HepG2 (cell line): ENCODE measurements at regions not wholly inside any gene's neighbourhood (a gene's known extent, or its start where the extent isn't known, plus 50 kb on each side); places are given as distances from the start of the nearest gene placed in this dataset.

Experiments
- ATAC-seq: fragments of 200-7000 bp; cut with Tn5 transposase; 3 replicates; pipeline ENCODE4 v1.9.1; 2020; ENCODE audit warnings: mild to moderate bottlenecking, moderate library complexity
- BruUV-seq: library from RNA; stranded (reverse); fragments of 400-500 nt; replicated peaks from 2 replicates; lab custom pipeline; 2021; lab: Mats Ljungman, UMichigan
- CTCF ChIA-PET: fragments of 300-600 bp; formaldehyde crosslinking; extraction: SDS; loops from one replicate; lab custom pipeline; 2021; ENCODE audit warnings: low total read pairs, inconsistent platforms, low intra/inter-chr PET ratio; lab: Yijun Ruan, JAX
- POLR2A ChIA-PET: fragments of 350-600 bp; sonication (Branson Sonifier 250); formaldehyde crosslinking; loops from one replicate; lab custom pipeline; 2020; ENCODE audit warnings: antibody characterized with exemption, inconsistent platforms; lab: Yijun Ruan, JAX
- DNase-seq: peaks from one replicate; pipeline ENCODE4 v3.0.0-alpha.2; 2015; ENCODE audit warnings: low spot score
- FAIRE-seq: peaks from 3 replicates; lab custom pipeline; 2011; peaks lifted over from hg19 to GRCh38; lab: Jason Lieb, UNC
- H2AFZ ChIP-seq: one replicate; pipeline ENCODE4 v1.6.1; 2011; ENCODE audit warnings: low read length, inconsistent platforms
- H3K27ac ChIP-seq: fragments of 300-600 bp; 3 replicates; pipeline ENCODE4 v1.8.0; 2011; ENCODE audit warnings: mixed run types, mild to moderate bottlenecking, mixed read lengths, low read length, inconsistent platforms; ENCODE audit not compliant: insufficient read depth; ENCODE audit errors: extremely low read length
- H3K27me3 ChIP-seq, 2 experiments: fragments of 200-600 bp in 1 of 2; 2 replicates in 1 of 2; 3 replicates in 1 of 2; pipeline versions ENCODE4 v1.6.0 to v1.8.0; 2011; ENCODE audit warnings: low read length in 2 of 2, mild to moderate bottlenecking in 2 of 2, moderate library complexity in 2 of 2, inconsistent platforms in 1 of 2; ENCODE audit not compliant: insufficient read depth in 2 of 2, control insufficient read depth in 1 of 2
- H3K36me3 ChIP-seq, 2 experiments: fragments of 200-600 bp in 1 of 2; replicated peaks in 1 of 2; 2 replicates in 1 of 2; 3 replicates in 1 of 2; pipeline versions ENCODE4 v1.5.1 to v1.8.0; 2011; ENCODE audit warnings: low read length in 2 of 2, inconsistent platforms in 1 of 2; ENCODE audit not compliant: insufficient read depth in 2 of 2, control insufficient read depth in 1 of 2
- H3K4me1 ChIP-seq: 2 replicates; pipeline ENCODE4 v1.5.1; 2012; ENCODE audit warnings: low read length, inconsistent platforms; ENCODE audit not compliant: insufficient read depth
- H3K4me2 ChIP-seq: 2 replicates; pipeline ENCODE4 v1.6.0; 2011; ENCODE audit warnings: low read depth, low read length, inconsistent platforms
- H3K4me3 ChIP-seq, 3 experiments: fragments of 200-600 bp in 1 of 3; sonication (generic), shearing (Covaris generic) in 1 of 3; replicated peaks in 1 of 3; 2 replicates each; pipeline ENCODE4 v1.5.1; 2011 to 2016; ENCODE audit warnings: low read length in 3 of 3, inconsistent platforms in 2 of 3, low read depth in 2 of 3, mild to moderate bottlenecking in 2 of 3, control low read depth in 1 of 3, mixed read lengths in 1 of 3; ENCODE audit not compliant: insufficient read depth in 1 of 3
- H3K79me2 ChIP-seq: one replicate; pipeline ENCODE4 v1.6.1; 2011; ENCODE audit warnings: low read length, inconsistent platforms; ENCODE audit not compliant: insufficient read depth
- H3K9ac ChIP-seq: 2 replicates; pipeline ENCODE4 v1.6.0; 2011; ENCODE audit warnings: mild to moderate bottlenecking, low read depth, low read length, inconsistent platforms; ENCODE audit not compliant: insufficient read depth
- H3K9me3 ChIP-seq: 2 replicates; pipeline ENCODE4 v1.5.1; 2012; ENCODE audit warnings: mild to moderate bottlenecking, low read length
- H4K20me1 ChIP-seq: 2 replicates; pipeline ENCODE4 v1.6.0; 2011; ENCODE audit warnings: inconsistent platforms, mild to moderate bottlenecking, low read length, moderate library complexity; ENCODE audit not compliant: insufficient read depth
- ADNP ChIP-seq: sonication (generic); formaldehyde crosslinking; IDR thresholded peaks from 2 replicates; pipeline ENCODE4 v1.4.0; 2020; ENCODE audit warnings: missing genetic modification reagents
- AKAP8 ChIP-seq: sonication (generic); formaldehyde crosslinking; IDR thresholded peaks from 2 replicates; pipeline ENCODE4 v1.5.1; 2020; ENCODE audit warnings: mild to moderate bottlenecking, missing genetic modification reagents
- ATRX ChIP-seq: sonication (generic); formaldehyde crosslinking; IDR thresholded peaks from 2 replicates; pipeline ENCODE4 v1.4.0; 2020; ENCODE audit warnings: missing genetic modification reagents, borderline replicate concordance
- GPN1 ChIP-seq: sonication (generic); formaldehyde crosslinking; IDR thresholded peaks from 2 replicates; pipeline ENCODE4 v1.5.1; 2020; ENCODE audit warnings: missing genetic modification reagents, borderline replicate concordance
- KLF9 ChIP-seq: IDR thresholded peaks from 2 replicates; pipeline ENCODE4 v1.6.1; 2016; ENCODE audit warnings: low read depth
- MTA1 ChIP-seq: sonication (generic); formaldehyde crosslinking; IDR thresholded peaks from 2 replicates; pipeline ENCODE4 v1.4.0; 2020; ENCODE audit warnings: missing genetic modification reagents, mild to moderate bottlenecking, borderline replicate concordance
- PAX8 ChIP-seq: sonication (generic); formaldehyde crosslinking; IDR thresholded peaks from 2 replicates; pipeline ENCODE4 v1.8.0; 2022; ENCODE audit warnings: mild to moderate bottlenecking, missing genetic modification reagents, borderline replicate concordance
- RARA ChIP-seq: IDR thresholded peaks from 2 replicates; pipeline ENCODE4 v1.6.1; 2016; ENCODE audit warnings: missing genetic modification reagents, missing compliant biosample characterization
- TSC22D2 ChIP-seq: sonication (generic); formaldehyde crosslinking; IDR thresholded peaks from 2 replicates; pipeline ENCODE4 v1.5.1; 2020; ENCODE audit warnings: missing genetic modification reagents, mild to moderate bottlenecking, borderline replicate concordance
- ZMYM4 ChIP-seq: sonication (generic); formaldehyde crosslinking; IDR thresholded peaks from 2 replicates; pipeline ENCODE4 v1.8.1; 2023; ENCODE audit warnings: mild to moderate bottlenecking, missing genetic modification reagents
- ZNF232 ChIP-seq: sonication (generic); formaldehyde crosslinking; IDR thresholded peaks from 2 replicates; pipeline ENCODE4 v1.4.0; 2020; ENCODE audit warnings: missing genetic modification reagents, borderline replicate concordance
- ZNF235 ChIP-seq: sonication (generic); formaldehyde crosslinking; IDR thresholded peaks from 2 replicates; pipeline ENCODE4 v1.8.1; 2023; ENCODE audit warnings: mild to moderate bottlenecking, missing genetic modification reagents, borderline replicate concordance
- ZNF329 ChIP-seq: sonication (generic); formaldehyde crosslinking; IDR thresholded peaks from 2 replicates; pipeline ENCODE4 v1.9.0; 2021; ENCODE audit warnings: low read depth, mild to moderate bottlenecking, missing genetic modification reagents
- ZNF550 ChIP-seq: sonication (generic); formaldehyde crosslinking; IDR thresholded peaks from 2 replicates; pipeline ENCODE4 v1.4.0; 2020; ENCODE audit warnings: mild to moderate bottlenecking, missing genetic modification reagents, borderline replicate concordance
- ZNF552 ChIP-seq: sonication (generic); formaldehyde crosslinking; IDR thresholded peaks from 2 replicates; pipeline ENCODE4 v1.9.0; 2022; ENCODE audit warnings: missing genetic modification reagents, mild to moderate bottlenecking, borderline replicate concordance
- ZSCAN31 ChIP-seq: sonication (generic); formaldehyde crosslinking; IDR thresholded peaks from 2 replicates; pipeline ENCODE4 v1.5.0; 2020; ENCODE audit warnings: low read depth, mild to moderate bottlenecking, missing genetic modification reagents
- WGBS: methylation state at CpG from one replicate; pipeline ENCODE4 v1.1.6; 2017; ENCODE audit warnings: low lambda C conversion rate; 5-methylcytosine and 5-hydroxymethylcytosine counted together
- in situ Hi-C: cut with HindIII; loops from 2 replicates; pipeline ENCODE4 v1.10.0; 2017; ENCODE audit warnings: low pct_unique_long_range_greater_than_20kb; ENCODE audit not compliant: extremely low pct_ligation_motif_present
- intact Hi-C: fragments of 100-400 bp; cut with micrococcal nuclease; formaldehyde crosslinking; loops from one replicate; pipeline ENCODE4 v1.10.0; 2022; ENCODE audit not compliant: unreplicated experiment
- TF ChIP-seq, protein P1 (sequence below): sonication (generic); formaldehyde crosslinking; IDR thresholded peaks from 2 replicates; pipeline ENCODE4 v1.9.0; 2022; ENCODE audit warnings: low read depth, missing genetic modification reagents
- TF ChIP-seq, protein P2 (sequence below): IDR thresholded peaks from 2 replicates; pipeline ENCODE4 v1.6.1; 2016; ENCODE audit warnings: mild to moderate bottlenecking
- TF ChIP-seq, protein P3 (sequence below): sonication (generic); formaldehyde crosslinking; IDR thresholded peaks from 2 replicates; pipeline ENCODE4 v1.4.0; 2020; ENCODE audit warnings: missing genetic modification reagents

DNA sequence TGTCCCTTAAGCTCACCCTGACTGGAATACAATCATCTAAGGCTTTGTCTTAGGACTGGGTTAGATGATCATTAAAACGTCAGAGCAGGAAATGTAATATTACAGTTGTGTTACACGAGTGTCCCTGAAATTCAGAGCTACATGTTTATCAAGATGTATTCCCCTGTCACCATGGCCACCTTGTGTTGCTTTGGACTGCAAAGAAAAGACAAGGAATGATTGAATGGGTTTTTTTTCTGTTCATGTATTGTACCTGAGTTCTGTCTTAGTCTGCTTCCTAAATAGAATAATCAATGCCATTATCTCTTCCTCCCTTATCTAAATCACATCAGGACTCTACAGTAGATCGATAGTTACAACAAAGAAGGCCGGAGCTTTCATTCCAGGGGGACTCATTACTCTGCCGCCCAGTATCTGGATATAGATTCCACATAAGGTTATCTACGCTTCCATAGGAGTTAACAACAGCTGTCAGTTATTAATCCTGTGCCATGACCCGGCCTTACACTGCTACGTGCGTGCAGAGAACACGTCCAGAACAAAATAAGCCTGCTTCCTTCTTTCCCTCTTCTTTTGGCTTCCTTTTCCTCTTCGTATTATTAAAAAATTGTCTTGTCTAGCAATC is 274.1 kb upstream of the SASH1 start:
- Histone ChIP-seq H3K27me3 (no peaks in the 10 kb centered on the region), H3K9me3 (no peaks in the 10 kb centered on the region; the same call in 1 of the 2 replicates), H3K79me2 (no peaks in the 10 kb centered on the region), H3K36me3 (no peaks in the 10 kb centered on the region), H3K4me1 (no peaks in the 10 kb centered on the region), H3K27ac (no peak overlapping the region), H3K4me2 (no peak overlapping the region), H3K9ac (no peak overlapping the region), H2AFZ (no peak overlapping the region), H4K20me1 (no peaks in the 10 kb centered on the region), H3K4me3 (no peak overlapping the region)
- ChIA-PET POLR2A (no interaction called here), CTCF (no interaction called here)
- DNase-seq (no peak), ATAC-seq (no peak), FAIRE-seq (no peak)
- in situ Hi-C loops (no loop called here), intact Hi-C loops (no loop called here)
- no TSS peak for BruUV-seq
- TF ChIP-seq ATRX (CRISPR knock-in tag) (no peak), ZNF232 (CRISPR knock-in tag) (no peak), ZMYM4 (CRISPR knock-in tag) (no peak), GPN1 (CRISPR knock-in tag) (no peak), ZNF329 (CRISPR knock-in tag) (no peak), ZSCAN31 (CRISPR knock-in tag) (no peak), RARA (CRISPR knock-in tag) (no peak), AKAP8 (CRISPR knock-in tag) (no peak), ZNF235 (CRISPR knock-in tag) (no peak), KLF9 (CRISPR knock-in tag) (no peak), ZNF552 (no peak), ZNF550 (no peak), TSC22D2 (CRISPR knock-in tag) (no peak), MTA1 (CRISPR knock-in tag) (no peak), PAX8 (CRISPR knock-in tag) (no peak), ADNP (CRISPR knock-in tag) (no peak)
- TF ChIP-seq, protein P1, sequence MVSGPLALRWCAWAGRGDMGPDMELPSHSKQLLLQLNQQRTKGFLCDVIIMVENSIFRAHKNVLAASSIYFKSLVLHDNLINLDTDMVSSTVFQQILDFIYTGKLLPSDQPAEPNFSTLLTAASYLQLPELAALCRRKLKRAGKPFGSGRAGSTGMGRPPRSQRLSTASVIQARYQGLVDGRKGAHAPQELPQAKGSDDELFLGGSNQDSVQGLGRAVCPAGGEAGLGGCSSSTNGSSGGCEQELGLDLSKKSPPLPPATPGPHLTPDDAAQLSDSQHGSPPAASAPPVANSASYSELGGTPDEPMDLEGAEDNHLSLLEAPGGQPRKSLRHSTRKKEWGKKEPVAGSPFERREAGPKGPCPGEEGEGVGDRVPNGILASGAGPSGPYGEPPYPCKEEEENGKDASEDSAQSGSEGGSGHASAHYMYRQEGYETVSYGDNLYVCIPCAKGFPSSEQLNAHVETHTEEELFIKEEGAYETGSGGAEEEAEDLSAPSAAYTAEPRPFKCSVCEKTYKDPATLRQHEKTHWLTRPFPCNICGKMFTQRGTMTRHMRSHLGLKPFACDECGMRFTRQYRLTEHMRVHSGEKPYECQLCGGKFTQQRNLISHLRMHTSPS (CRISPR knock-in tag), result no peak
- TF ChIP-seq, protein P2, sequence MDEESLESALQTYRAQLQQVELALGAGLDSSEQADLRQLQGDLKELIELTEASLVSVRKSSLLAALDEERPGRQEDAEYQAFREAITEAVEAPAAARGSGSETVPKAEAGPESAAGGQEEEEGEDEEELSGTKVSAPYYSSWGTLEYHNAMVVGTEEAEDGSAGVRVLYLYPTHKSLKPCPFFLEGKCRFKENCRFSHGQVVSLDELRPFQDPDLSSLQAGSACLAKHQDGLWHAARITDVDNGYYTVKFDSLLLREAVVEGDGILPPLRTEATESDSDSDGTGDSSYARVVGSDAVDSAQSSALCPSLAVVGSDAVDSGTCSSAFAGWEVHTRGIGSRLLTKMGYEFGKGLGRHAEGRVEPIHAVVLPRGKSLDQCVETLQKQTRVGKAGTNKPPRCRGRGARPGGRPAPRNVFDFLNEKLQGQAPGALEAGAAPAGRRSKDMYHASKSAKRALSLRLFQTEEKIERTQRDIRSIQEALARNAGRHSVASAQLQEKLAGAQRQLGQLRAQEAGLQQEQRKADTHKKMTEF (CRISPR knock-in tag), result no peak
- TF ChIP-seq, protein P3, sequence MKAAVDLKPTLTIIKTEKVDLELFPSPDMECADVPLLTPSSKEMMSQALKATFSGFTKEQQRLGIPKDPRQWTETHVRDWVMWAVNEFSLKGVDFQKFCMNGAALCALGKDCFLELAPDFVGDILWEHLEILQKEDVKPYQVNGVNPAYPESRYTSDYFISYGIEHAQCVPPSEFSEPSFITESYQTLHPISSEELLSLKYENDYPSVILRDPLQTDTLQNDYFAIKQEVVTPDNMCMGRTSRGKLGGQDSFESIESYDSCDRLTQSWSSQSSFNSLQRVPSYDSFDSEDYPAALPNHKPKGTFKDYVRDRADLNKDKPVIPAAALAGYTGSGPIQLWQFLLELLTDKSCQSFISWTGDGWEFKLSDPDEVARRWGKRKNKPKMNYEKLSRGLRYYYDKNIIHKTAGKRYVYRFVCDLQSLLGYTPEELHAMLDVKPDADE (CRISPR knock-in tag), result no peak
- 23% methylated on average over 11 of the region's 11 CpGs for WGBS
